Stimulated activated CD4-positive, alpha-beta T cell treated with anti-CD3 and anti-CD28 coated beads, Interleukin-12 subunit alpha, Interleukin-12 subunit beta, amount 100 ng/mL, for 4 hours (primary cell): ENCODE measurements at regions not wholly inside any gene's neighbourhood (a gene's known extent, or its start where the extent isn't known, plus 50 kb on each side); places are given as distances from the start of the nearest gene placed in this dataset.
A peak's percentile ranks its signal among the peaks of the same experiment; 100 is the strongest.
"Not testable (repeated sequence)": the region's sequence is repeated elsewhere in the genome, so short reads cannot be mapped to it uniquely, and the experiment has no call there.

Source experiments
- DNase-seq: peaks from one replicate; pipeline ENCODE4 v3.0.0-alpha.2; 2020

- peak; percentile 8 for DNase-seq
Observed at GRCh38 chrX:155819966-155820491, 61.1 kb upstream of the VAMP7 start.

GRCh38 chrX:155819525-155819924 is 61.6 kb upstream of the VAMP7 start:
- DNase-seq: no peak

- not testable (repeated sequence) for DNase-seq
Observed at GRCh38 chrX:155814391-155814790, 66.8 kb upstream of the VAMP7 start.

GRCh38 chrX:155779831-155780230 is 101.3 kb upstream of the VAMP7 start:
- DNase-seq: no peak

- no peak for DNase-seq
Observed at GRCh38 chrX:155778844-155779553, 102.1 kb upstream of the VAMP7 start.

GRCh38 chrX:155774387-155774786 is 106.8 kb upstream of the VAMP7 start:
- no peak for DNase-seq

GRCh38 chrX:155767876-155768769 is 113.0 kb upstream of the VAMP7 start:
- no peak for DNase-seq

GRCh38 chrX:155767051-155767875 is 113.9 kb upstream of the VAMP7 start:
- DNase-seq: peak; percentile 6

- no peak for DNase-seq
Observed at GRCh38 chrX:155766321-155766720, 114.8 kb upstream of the VAMP7 start.

- no peak for DNase-seq
Observed at GRCh38 chrX:155761185-155761584, 120.0 kb upstream of the VAMP7 start.

GRCh38 chrX:155757046-155757759 is 123.9 kb upstream of the VAMP7 start:
- DNase-seq: no peak

GRCh38 chrX:155755706-155756337 is 125.3 kb upstream of the VAMP7 start:
- no peak for DNase-seq

- no peak for DNase-seq
Observed at GRCh38 chrX:155751131-155751530, 130.0 kb upstream of the VAMP7 start.

- no peak for DNase-seq
Observed at GRCh38 chrX:155747520-155747919, 133.6 kb upstream of the VAMP7 start.

- DNase-seq: no peak
Observed at GRCh38 chrX:155745792-155746191, 133.0 kb upstream of the TMLHE start.

GRCh38 chrX:155744534-155744933 is 131.8 kb upstream of the TMLHE start:
- DNase-seq: no peak

GRCh38 chrX:155728335-155728734 is 115.6 kb upstream of the TMLHE start:
- DNase-seq: not testable (repeated sequence)

- no peak for DNase-seq
Observed at GRCh38 chrX:155718972-155719586, 106.3 kb upstream of the TMLHE start.

GRCh38 chrX:155715141-155715540 is 102.4 kb upstream of the TMLHE start:
- no peak for DNase-seq

GRCh38 chrX:155695419-155695818 is 82.7 kb upstream of the TMLHE start:
- no peak for DNase-seq

GRCh38 chrX:155694649-155695048 is 81.9 kb upstream of the TMLHE start:
- DNase-seq: no peak
